Stimulated activated CD4-positive, alpha-beta T cell treated with anti-CD3 and anti-CD28 coated beads, Interleukin-4, amount 100 ng/mL, for 24 hours (primary cell): ENCODE measurements at regions not wholly inside any gene's neighbourhood (a gene's known extent, or its start where the extent isn't known, plus 50 kb on each side); places are given as distances from the start of the nearest gene placed in this dataset.
"Not testable (repeated sequence)": the region's sequence is repeated elsewhere in the genome, so short reads cannot be mapped to it uniquely, and the experiment has no call there.

Experiments used
- DNase-seq: peaks from one replicate; pipeline ENCODE4 v3.0.0-alpha.2; 2020

- no peak for DNase-seq
These were observed 675.7 kb upstream of the CHRM3 start for GRCh38 chr1:238710697-238711096.

GRCh38 chr1:238701024-238701423, 685.3 kb upstream of the CHRM3 start:
- no peak for DNase-seq

GRCh38 chr1:238690415-238690814, 696.0 kb upstream of the CHRM3 start:
- no peak for DNase-seq

- not testable (repeated sequence) for DNase-seq
These were observed 701.8 kb upstream of the CHRM3 start for GRCh38 chr1:238684576-238684975.

- no peak for DNase-seq
These were observed 704.9 kb upstream of the CHRM3 start for GRCh38 chr1:238681451-238681850.

- no peak for DNase-seq
These were observed 705.3 kb upstream of the CHRM3 start for GRCh38 chr1:238681021-238681420.

- DNase-seq, result no peak
These were observed 708.8 kb upstream of the CHRM3 start for GRCh38 chr1:238677567-238677966.

GRCh38 chr1:238675221-238675620, 711.1 kb upstream of the CHRM3 start:
- no peak for DNase-seq

- no peak for DNase-seq
These were observed 712.1 kb upstream of the CHRM3 start for GRCh38 chr1:238674316-238674715.

GRCh38 chr1:238673561-238673960, 712.8 kb upstream of the CHRM3 start:
- DNase-seq, result no peak

GRCh38 chr1:238672806-238673205, 713.6 kb upstream of the CHRM3 start:
- no peak for DNase-seq

GRCh38 chr1:238672262-238672661, 714.1 kb upstream of the CHRM3 start:
- DNase-seq, result no peak

- DNase-seq, result no peak
These were observed 722.2 kb upstream of the CHRM3 start for GRCh38 chr1:238664139-238664538.

- DNase-seq, result no peak
These were observed 725.5 kb upstream of the CHRM3 start for GRCh38 chr1:238660849-238661248.

GRCh38 chr1:238658763-238659162, 727.6 kb upstream of the CHRM3 start:
- no peak for DNase-seq

GRCh38 chr1:238653693-238654321, 732.6 kb upstream of the CHRM3 start:
- DNase-seq, result no peak

- no peak for DNase-seq
These were observed 733.9 kb upstream of the CHRM3 start for GRCh38 chr1:238652346-238652968.

- DNase-seq, result no peak
These were observed 737.2 kb upstream of the CHRM3 start for GRCh38 chr1:238649200-238649599.

- DNase-seq, result no peak
These were observed 737.6 kb upstream of the CHRM3 start for GRCh38 chr1:238648751-238649150.

GRCh38 chr1:238648296-238648695, 738.1 kb upstream of the CHRM3 start:
- no peak for DNase-seq

- no peak for DNase-seq
These were observed 738.5 kb upstream of the CHRM3 start for GRCh38 chr1:238647877-238648276.

- no peak for DNase-seq
These were observed 744.1 kb upstream of the CHRM3 start for GRCh38 chr1:238642231-238642630.

- no peak for DNase-seq
These were observed 746.5 kb upstream of the CHRM3 start for GRCh38 chr1:238639861-238640260.

GRCh38 chr1:238628110-238628509, 737.4 kb upstream of the ZP4 start:
- no peak for DNase-seq

- no peak for DNase-seq
These were observed 734.1 kb upstream of the ZP4 start for GRCh38 chr1:238624776-238625175.
